GM13977 (cell line): ENCODE measurements at regions not wholly inside any gene's neighbourhood (a gene's known extent, or its start where the extent isn't known, plus 50 kb on each side); places are given as distances from the start of the nearest gene placed in this dataset.

Experiments
- DNase-seq: peaks from one replicate; pipeline ENCODE4 v3.0.0; 2012; ENCODE audit warnings: low spot score
- CTCF ChIP-seq: IDR thresholded peaks from 2 replicates; pipeline ENCODE4 v1.5.1; 2012; ENCODE audit warnings: mild to moderate bottlenecking, control low read depth; ENCODE audit not compliant: insufficient read depth; ENCODE audit errors: extremely low read depth, missing control alignments
- in situ Hi-C: fragments of 300-500 bp; cut with MboI; formaldehyde crosslinking; loops from one replicate; pipeline ENCODE4 v1.12.0; 2022; ENCODE audit warnings: low sequenced_read_pairs, low pct_unique_long_range_greater_than_20kb, mixed read lengths, inconsistent platforms; ENCODE audit not compliant: unreplicated experiment

GRCh38 chr19:27770095-27770494 lies 1442.9 kb downstream of the UQCRFS1 start:
- TF ChIP-seq CTCF = no peak
- in situ Hi-C loops = no loop called here
- DNase-seq = no peak

DNA sequence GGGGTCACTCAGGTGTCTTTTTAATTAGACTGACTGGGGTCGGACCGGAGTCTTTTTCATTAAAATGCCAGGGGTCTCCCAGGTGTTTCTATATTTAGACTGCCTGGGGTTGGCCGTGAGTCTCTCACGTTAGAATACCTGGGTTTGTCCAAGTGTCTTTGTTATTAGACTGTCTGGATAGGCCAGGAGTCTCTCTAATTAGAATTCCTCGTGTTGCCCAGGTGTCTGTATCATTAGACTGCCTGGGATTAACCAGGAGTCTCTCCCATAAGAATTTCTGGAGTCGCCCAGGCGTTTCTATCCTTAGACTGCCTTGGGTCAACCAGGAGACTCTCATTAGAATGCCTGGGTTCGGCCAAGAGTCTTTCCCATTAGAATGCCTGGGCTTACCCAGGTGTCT lies 1445.7 kb downstream of the UQCRFS1 start:
- TF ChIP-seq CTCF = no peak

DNA sequence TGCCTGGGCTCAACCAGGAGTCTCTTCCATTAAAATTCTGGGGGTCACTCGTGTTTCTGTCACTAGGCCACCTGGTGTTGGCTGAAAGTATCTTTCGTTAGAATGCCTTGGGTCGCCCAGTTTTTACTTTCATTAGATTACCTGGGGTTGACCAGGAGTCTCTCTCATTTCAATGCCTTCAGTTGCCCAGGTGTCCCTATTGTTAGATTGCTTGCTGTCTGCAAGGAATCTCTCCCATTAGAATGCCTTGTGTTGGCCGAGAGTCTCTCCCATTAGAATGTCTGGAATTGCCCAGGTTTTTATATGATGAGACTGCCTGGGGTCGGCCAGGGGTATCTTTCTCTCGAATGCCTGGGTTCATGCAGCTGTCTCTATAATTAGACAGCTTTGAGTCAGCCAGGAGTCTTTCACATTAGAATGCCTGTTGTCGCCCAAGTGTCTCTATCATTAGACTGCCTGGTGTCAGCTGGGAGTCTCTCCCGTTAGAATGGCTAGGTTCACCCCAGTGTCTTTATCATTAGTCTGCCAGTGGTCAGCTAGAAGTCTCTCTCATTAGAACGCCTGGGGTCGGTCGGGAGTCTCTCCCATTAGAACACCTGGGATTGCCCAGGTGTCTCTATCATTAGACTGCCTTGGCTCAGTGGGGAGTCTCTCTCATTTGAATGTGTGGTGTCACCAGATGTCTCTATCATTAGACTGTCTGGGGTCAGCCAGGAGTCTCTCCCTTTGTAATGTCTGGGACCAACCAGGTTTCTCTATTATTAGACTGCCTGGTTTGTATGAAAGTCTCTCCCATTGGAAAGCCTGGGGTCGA lies 1446.8 kb downstream of the UQCRFS1 start:
- in situ Hi-C loops = no loop called here
- no peak for TF ChIP-seq CTCF

More for the DNA sequence above, 1445.7 kb downstream of the UQCRFS1 start:
- in situ Hi-C loops = no loop called here
- no peak for DNase-seq

GRCh38 chr19:27765397-27765796 lies 1447.6 kb downstream of the UQCRFS1 start:
- no peak for DNase-seq
- no peak for TF ChIP-seq CTCF
- in situ Hi-C loops = no loop called here

More for the DNA sequence above, 1446.8 kb downstream of the UQCRFS1 start:
- DNase-seq = no peak

- no peak for TF ChIP-seq CTCF
- no peak for DNase-seq
- in situ Hi-C loops = no loop called here
These were observed 1448.7 kb downstream of the UQCRFS1 start for GRCh38 chr19:27764186-27764804.

GRCh38 chr19:27762933-27763332 lies 1450.0 kb downstream of the UQCRFS1 start:
- in situ Hi-C loops = no loop called here
- no peak for TF ChIP-seq CTCF
- no peak for DNase-seq
